ENCODE measurements at regions not wholly inside any gene's neighbourhood (a gene's known extent, or its start where the extent isn't known, plus 50 kb on each side); places are given as distances from the start of the nearest gene placed in this dataset.

DNA sequence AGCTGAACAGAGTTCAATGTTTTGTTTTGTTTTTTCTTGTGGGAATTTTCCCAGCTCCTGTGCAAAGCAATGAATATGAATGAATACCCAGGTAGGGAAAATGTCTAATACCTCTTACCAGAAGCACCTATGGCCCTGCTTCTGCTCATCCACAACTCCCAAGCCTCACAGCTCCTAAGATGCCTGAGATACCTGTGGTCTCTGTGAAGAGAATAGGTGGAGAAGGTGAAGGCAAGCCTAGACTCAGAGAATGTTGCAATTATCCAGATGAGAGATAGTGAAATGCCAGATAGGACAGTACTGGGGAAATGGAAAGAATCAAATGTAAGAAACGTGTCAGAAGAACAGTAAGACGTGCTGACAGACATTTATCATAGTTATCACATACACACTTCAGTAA is 70.2 kb upstream of the NOCT start:
- Mint-ChIP-seq H3K27me3 (no peaks in the 10 kb centered on the region), H3K4me3 (no peak overlapping the region), H3K4me1 (ENCODE audit: unreplicated experiment) (peaks cover 9% of the 10 kb centered on the region), H3K9me3 (peaks cover 10% of the 10 kb centered on the region), H3K36me3 (no peaks in the 10 kb centered on the region), H3K27ac (peak overlapping the region; percentile 54)
- TF ChIP-seq, protein P1, sequence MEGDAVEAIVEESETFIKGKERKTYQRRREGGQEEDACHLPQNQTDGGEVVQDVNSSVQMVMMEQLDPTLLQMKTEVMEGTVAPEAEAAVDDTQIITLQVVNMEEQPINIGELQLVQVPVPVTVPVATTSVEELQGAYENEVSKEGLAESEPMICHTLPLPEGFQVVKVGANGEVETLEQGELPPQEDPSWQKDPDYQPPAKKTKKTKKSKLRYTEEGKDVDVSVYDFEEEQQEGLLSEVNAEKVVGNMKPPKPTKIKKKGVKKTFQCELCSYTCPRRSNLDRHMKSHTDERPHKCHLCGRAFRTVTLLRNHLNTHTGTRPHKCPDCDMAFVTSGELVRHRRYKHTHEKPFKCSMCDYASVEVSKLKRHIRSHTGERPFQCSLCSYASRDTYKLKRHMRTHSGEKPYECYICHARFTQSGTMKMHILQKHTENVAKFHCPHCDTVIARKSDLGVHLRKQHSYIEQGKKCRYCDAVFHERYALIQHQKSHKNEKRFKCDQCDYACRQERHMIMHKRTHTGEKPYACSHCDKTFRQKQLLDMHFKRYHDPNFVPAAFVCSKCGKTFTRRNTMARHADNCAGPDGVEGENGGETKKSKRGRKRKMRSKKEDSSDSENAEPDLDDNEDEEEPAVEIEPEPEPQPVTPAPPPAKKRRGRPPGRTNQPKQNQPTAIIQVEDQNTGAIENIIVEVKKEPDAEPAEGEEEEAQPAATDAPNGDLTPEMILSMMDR (conservative IDR thresholded peaks at IDR 0.05) = no peak
- no peak for DNase-seq (ENCODE audit: extremely low spot score, unreplicated experiment)

GRCh38 chr4:138943893-138944292 is 71.7 kb upstream of the NOCT start:
- DNase-seq (ENCODE audit: extremely low spot score, unreplicated experiment) = no peak
- Mint-ChIP-seq H3K4me3 (no peak overlapping the region), H3K9me3 (peaks cover 10% of the 10 kb centered on the region), H3K4me1 (ENCODE audit: unreplicated experiment) (peaks cover 13% of the 10 kb centered on the region), H3K27ac (no peak overlapping the region), H3K27me3 (no peaks in the 10 kb centered on the region), H3K36me3 (no peaks in the 10 kb centered on the region)
- TF ChIP-seq, protein P1 (conservative IDR thresholded peaks at IDR 0.05) = no peak

DNA sequence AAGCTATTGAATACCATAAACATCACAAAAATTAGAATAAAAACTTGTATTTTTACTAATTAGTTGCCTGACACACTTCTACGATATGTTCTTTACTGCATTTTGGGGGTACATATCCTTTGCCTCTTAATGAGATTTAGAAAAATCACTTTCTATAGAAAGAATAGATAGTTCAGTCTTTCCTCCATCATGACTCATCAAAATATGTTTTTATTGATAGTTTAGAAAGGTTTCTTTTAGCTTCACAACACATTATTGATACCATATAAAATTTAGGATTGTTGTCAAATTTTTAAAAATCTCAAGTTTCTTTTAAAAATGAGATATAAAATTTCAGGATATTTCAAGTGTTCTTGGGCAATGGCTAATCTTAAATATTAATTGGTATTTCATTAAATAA is 74.5 kb upstream of the NOCT start:
- H3K27ac Mint-ChIP-seq = no peak overlapping the region
- H3K27me3 Mint-ChIP-seq = no peaks in the 10 kb centered on the region
- H3K9me3 Mint-ChIP-seq = peaks cover 10% of the 10 kb centered on the region
- TF ChIP-seq, protein P1 (conservative IDR thresholded peaks at IDR 0.05) = no peak
- no peak for DNase-seq (ENCODE audit: extremely low spot score, unreplicated experiment)
- no peaks in the 10 kb centered on the region for H3K36me3 Mint-ChIP-seq
- peaks cover 22% of the 10 kb centered on the region for H3K4me1 Mint-ChIP-seq (ENCODE audit: unreplicated experiment)
- H3K4me3 Mint-ChIP-seq = no peak overlapping the region

- Mint-ChIP-seq H3K4me3 (no peak overlapping the region), H3K27me3 (no peaks in the 10 kb centered on the region), H3K27ac (no peak overlapping the region), H3K4me1 (ENCODE audit: unreplicated experiment) (peaks cover 24% of the 10 kb centered on the region), H3K9me3 (peaks cover 9% of the 10 kb centered on the region), H3K36me3 (no peaks in the 10 kb centered on the region)
- no peak for DNase-seq (ENCODE audit: extremely low spot score, unreplicated experiment)
- TF ChIP-seq, protein P1 (conservative IDR thresholded peaks at IDR 0.05) = no peak
Measured at GRCh38 chr4:138939960-138940359, 75.6 kb upstream of the NOCT start.

DNA sequence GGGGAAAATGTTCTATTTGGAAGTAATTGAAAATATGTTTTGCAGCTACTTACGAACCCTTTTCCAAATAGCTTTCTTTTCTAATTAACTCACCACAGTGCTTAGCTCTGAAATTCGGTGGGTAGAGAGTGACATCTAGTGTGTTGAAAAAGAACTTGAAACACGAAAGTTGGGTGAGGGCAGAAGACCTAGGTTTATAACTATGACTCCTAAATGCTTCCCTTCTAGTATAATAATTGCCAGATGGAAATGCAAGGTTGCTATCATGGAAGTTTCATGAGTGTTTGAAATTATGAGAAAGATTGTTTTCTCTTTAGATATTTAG is 77.3 kb upstream of the NOCT start:
- H3K27me3 Mint-ChIP-seq = no peaks in the 10 kb centered on the region
- H3K36me3 Mint-ChIP-seq = no peaks in the 10 kb centered on the region
- no peak for DNase-seq (ENCODE audit: extremely low spot score, unreplicated experiment)
- TF ChIP-seq, protein P1 (conservative IDR thresholded peaks at IDR 0.05) = peak; percentile 76
- H3K27ac Mint-ChIP-seq = no peak overlapping the region
- H3K9me3 Mint-ChIP-seq = no peaks in the 10 kb centered on the region
- H3K4me3 Mint-ChIP-seq = no peak overlapping the region
- peaks cover 26% of the 10 kb centered on the region for H3K4me1 Mint-ChIP-seq (ENCODE audit: unreplicated experiment)

DNA sequence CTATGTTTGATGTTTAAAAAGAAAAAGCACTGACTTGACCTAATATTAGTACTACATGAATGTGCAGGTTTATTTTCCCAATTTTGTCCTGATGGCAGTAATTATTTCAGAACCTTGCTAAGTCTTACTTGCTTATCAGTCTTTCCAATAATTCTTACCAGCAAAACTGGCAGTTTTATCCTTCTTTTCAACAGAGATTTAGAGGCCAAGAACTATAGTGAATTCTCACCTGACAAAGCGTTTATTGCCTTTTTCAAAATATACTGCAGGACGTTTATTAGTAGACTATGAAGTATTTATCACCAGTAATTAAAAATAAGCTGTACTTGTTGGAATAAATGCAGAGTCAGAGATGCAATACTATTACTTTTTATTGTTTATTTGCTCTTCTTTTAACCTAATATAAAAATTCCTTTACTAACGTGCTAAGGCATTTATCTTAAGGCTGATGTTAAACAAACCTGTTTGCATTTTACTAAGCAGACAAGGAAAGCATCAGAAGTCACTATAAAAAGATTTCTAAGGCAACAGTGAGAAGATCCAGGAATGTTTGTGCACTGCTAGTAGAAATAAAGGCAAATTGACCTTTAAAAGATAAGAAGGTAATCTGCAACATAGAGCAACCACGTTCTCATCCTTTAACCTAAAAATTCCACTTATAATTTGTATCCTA is 80.3 kb upstream of the NOCT start:
- Mint-ChIP-seq H3K27ac (no peak overlapping the region), H3K4me3 (no peak overlapping the region), H3K9me3 (no peaks in the 10 kb centered on the region), H3K36me3 (no peaks in the 10 kb centered on the region), H3K4me1 (ENCODE audit: unreplicated experiment) (peaks cover 24% of the 10 kb centered on the region), H3K27me3 (peaks cover 3% of the 10 kb centered on the region)
- DNase-seq (ENCODE audit: extremely low spot score, unreplicated experiment) = no peak
- TF ChIP-seq, protein P1 (conservative IDR thresholded peaks at IDR 0.05) = no peak

Measured in type B pancreatic cell (in vitro differentiated cells).